Thoracic aorta (tissue), 2 donors: ENCODE measurements at regions not wholly inside any gene's neighbourhood (a gene's known extent, or its start where the extent isn't known, plus 50 kb on each side); places are given as distances from the start of the nearest gene placed in this dataset.

ENCODE experiments used
- ATAC-seq: fragments of 150-250 bp; one replicate; pipeline ENCODE4 v1.8.0; 2017; ENCODE audit warnings: low read depth; ENCODE audit not compliant: insufficient number of reproducible peaks, low FRiP score
- DNase-seq: peaks from one replicate; pipeline ENCODE4 v3.0.0-alpha.2; 2020; ENCODE audit warnings: low spot score
- H3K27ac ChIP-seq, 2 donors: fragments of 200-600 bp; sonication (generic); 1 replicate in 1 of 2; 2 replicates in 1 of 2; pipeline ENCODE4 v1.5.1; 2016; ENCODE audit warnings: mild to moderate bottlenecking in 2 of 2, moderate library complexity in 2 of 2
- H3K27me3 ChIP-seq: fragments of 200-600 bp; sonication (generic); replicated peaks from 2 replicates; pipeline ENCODE4 v1.6.0; 2016; ENCODE audit warnings: mild to moderate bottlenecking; ENCODE audit not compliant: insufficient read depth
- H3K36me3 ChIP-seq: fragments of 200-600 bp; sonication (generic); one replicate; pipeline ENCODE4 v1.5.1; 2016
- H3K4me1 ChIP-seq, 2 donors: fragments of 200-600 bp; sonication (generic); 1 replicate in 1 of 2; 2 replicates in 1 of 2; pipeline versions ENCODE4 v1.5.1 to v1.6.0; 2016; ENCODE audit warnings: low read depth in 2 of 2, mild to moderate bottlenecking in 1 of 2; ENCODE audit not compliant: control insufficient read depth in 1 of 2
- H3K4me3 ChIP-seq: fragments of 200-600 bp; sonication (generic); 2 replicates; pipeline ENCODE4 v1.5.1; 2016; ENCODE audit warnings: mild to moderate bottlenecking
- H3K9me3 ChIP-seq: fragments of 200-600 bp; sonication (generic); 2 replicates; pipeline ENCODE4 v1.5.1; 2016
- TF ChIP-seq, protein P1 (sequence below): fragments of 200-600 bp; sonication (generic); IDR thresholded peaks from one replicate; pipeline ENCODE4 v1.5.1; 2019; ENCODE audit warnings: antibody characterized with exemption

DNA sequence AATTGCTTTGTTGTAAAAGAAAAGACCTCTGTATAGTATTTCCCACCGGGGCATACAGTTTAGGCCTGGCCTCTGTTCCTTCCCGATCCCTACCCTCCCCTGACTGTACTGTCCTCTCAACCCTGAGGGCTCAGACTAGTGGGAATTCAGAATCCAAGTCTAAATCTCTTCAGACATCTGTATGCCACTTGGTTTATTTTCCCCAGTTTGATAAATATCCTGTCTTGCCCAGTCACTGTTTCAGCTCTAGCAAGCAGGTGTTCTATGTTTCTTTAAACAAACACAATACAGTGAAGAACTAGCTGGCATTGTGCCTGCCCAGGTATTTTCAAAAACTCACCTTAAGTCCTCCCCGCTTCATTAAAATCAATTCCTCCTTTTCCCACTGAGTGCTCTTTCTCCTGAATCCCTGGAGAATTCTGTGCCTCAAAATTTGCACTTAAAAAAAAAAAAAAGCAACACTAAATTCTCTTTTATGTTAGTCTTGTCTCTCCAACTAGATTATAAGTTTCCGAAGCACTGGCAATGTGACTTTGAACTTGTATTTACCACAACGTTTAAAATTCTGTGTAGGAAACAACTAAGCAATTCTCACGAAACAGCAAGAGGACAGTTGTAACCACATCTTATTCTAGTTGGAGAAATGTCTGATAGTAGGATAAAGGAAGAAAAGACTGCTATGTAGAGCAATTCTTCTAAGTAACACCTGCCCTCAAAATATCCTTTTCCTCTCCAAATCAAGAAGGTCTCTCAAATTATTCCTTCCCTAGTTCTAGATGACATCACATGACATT lies 112.0 kb upstream of the CARMIL1 start:
- Histone ChIP-seq H3K27ac (peak overlapping the region in 1 of 2 donors; percentile 27), H3K9me3 (no peaks in the 10 kb centered on the region), H3K36me3 (no peaks in the 10 kb centered on the region), H3K27me3 (no peaks in the 10 kb centered on the region), H3K4me3 (no peak overlapping the region), H3K4me1 (peaks cover 15 to 38% of the 10 kb centered on the region in 2 donors)
- TF ChIP-seq, protein P1, sequence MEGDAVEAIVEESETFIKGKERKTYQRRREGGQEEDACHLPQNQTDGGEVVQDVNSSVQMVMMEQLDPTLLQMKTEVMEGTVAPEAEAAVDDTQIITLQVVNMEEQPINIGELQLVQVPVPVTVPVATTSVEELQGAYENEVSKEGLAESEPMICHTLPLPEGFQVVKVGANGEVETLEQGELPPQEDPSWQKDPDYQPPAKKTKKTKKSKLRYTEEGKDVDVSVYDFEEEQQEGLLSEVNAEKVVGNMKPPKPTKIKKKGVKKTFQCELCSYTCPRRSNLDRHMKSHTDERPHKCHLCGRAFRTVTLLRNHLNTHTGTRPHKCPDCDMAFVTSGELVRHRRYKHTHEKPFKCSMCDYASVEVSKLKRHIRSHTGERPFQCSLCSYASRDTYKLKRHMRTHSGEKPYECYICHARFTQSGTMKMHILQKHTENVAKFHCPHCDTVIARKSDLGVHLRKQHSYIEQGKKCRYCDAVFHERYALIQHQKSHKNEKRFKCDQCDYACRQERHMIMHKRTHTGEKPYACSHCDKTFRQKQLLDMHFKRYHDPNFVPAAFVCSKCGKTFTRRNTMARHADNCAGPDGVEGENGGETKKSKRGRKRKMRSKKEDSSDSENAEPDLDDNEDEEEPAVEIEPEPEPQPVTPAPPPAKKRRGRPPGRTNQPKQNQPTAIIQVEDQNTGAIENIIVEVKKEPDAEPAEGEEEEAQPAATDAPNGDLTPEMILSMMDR: no peak
- DNase-seq (no peak), ATAC-seq (no peak)

DNA sequence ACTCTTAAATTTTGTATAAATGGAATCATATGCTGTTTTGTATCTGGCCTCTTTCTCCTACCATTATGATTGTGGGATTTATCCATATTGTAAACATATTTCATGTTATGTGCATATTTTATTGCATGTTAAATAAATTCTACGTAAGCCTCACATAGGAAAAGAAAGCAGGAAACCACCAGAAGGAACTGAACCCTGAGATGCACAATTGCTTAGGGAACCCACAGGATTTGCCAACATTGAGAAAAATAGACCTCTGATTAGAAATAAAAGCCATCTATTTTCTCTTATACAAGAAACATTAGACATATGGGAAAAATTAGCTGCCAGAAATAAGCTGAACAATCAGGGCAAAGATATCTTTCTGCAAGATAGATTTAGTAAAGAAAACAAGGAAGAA lies 111.2 kb upstream of the CARMIL1 start:
- no peak for ATAC-seq
- DNase-seq: no peak
- H3K27ac ChIP-seq: no peak overlapping the region
- no peaks in the 10 kb centered on the region for H3K27me3 ChIP-seq
- TF ChIP-seq, protein P1: no peak
- H3K4me3 ChIP-seq: no peak overlapping the region
- no peaks in the 10 kb centered on the region for H3K9me3 ChIP-seq
- peaks cover 16 to 42% of the 10 kb centered on the region in 2 donors for H3K4me1 ChIP-seq
- H3K36me3 ChIP-seq: no peaks in the 10 kb centered on the region

DNA sequence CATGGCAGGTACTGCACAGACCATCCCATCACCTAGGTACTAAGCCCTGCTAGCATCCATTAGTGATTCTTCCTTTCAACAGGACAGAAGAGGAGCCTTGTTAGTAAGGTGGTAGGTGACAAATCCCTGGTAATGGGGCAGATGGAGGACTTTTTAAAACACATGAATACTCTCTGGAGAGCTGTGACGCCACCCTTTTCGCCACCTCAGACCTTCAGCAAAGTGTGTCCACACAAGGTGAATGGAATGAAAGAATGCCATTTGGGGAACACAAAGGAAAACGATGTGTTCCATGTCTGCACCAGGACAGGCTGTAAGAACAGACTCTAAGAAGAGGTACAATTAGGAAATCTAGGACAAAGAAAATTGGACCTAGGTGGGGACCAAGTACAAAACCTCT lies 110.5 kb upstream of the CARMIL1 start:
- DNase-seq: no peak
- H3K4me1 ChIP-seq: peaks cover 18 to 49% of the 10 kb centered on the region in 2 donors
- no peaks in the 10 kb centered on the region for H3K36me3 ChIP-seq
- no peak for ATAC-seq
- TF ChIP-seq, protein P1: no peak
- no peaks in the 10 kb centered on the region for H3K9me3 ChIP-seq
- H3K4me3 ChIP-seq: no peak overlapping the region
- H3K27me3 ChIP-seq: no peaks in the 10 kb centered on the region
- H3K27ac ChIP-seq: peak overlapping the region; percentile 87 to 92

DNA sequence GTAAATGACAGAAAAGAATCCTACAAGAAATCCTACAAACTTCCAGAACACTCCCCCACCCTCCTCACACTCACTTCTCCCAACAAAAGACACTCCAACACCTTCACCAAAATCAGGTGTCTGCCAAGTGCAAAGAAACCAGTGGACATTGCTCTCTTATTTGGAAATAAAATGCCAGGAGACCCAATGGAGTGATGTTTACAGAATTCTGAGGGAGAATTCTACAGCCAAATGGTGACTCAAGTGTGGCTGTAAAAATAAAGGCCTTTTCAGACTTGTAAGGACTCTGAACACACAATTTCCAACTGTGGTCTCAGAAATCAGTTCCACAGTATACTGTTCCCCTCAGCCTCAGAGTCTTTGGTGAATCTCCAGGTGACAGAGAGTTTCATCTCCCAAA lies 109.6 kb upstream of the CARMIL1 start:
- ATAC-seq (peak; percentile 35), DNase-seq (no peak)
- H3K4me3 ChIP-seq: no peak overlapping the region
- peak overlapping the region; percentile 87 to 92 for H3K27ac ChIP-seq
- no peaks in the 10 kb centered on the region for H3K27me3 ChIP-seq
- no peaks in the 10 kb centered on the region for H3K36me3 ChIP-seq
- H3K4me1 ChIP-seq: peaks cover 23 to 58% of the 10 kb centered on the region in 2 donors
- H3K9me3 ChIP-seq: no peaks in the 10 kb centered on the region
- TF ChIP-seq, protein P1: no peak

DNA sequence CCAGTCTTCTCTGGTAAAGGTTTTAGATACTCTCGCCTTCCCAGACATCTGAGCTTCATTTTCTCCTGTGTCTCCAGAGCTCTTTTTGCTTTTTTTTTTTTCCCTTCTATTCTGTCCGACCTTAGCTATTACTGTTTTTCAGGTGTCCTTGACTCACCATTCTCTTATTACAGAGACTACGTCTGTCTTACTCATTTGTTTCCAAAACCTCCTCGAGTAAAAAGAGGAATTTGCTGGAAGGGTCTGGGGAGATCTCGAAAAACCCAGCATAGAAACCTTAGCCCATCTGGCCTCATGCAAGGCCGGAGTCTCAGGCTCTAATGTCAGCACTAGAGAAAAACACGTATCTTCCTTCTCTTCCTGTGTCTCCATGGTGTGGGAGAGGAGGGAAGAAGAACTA lies 109.2 kb upstream of the CARMIL1 start:
- Histone ChIP-seq H3K36me3 (no peaks in the 10 kb centered on the region), H3K9me3 (no peaks in the 10 kb centered on the region), H3K4me1 (peaks cover 25 to 60% of the 10 kb centered on the region in 2 donors), H3K27ac (peak overlapping the region; percentile 87 to 92), H3K4me3 (no peak overlapping the region), H3K27me3 (no peaks in the 10 kb centered on the region)
- TF ChIP-seq, protein P1: no peak
- DNase-seq (no peak), ATAC-seq (no peak)
